Endodermal cell (in vitro differentiated cells): ENCODE measurements at regions not wholly inside any gene's neighbourhood (a gene's known extent, or its start where the extent isn't known, plus 50 kb on each side); places are given as distances from the start of the nearest gene placed in this dataset.

Experiments used
- DNase-seq: peaks from one replicate; pipeline ENCODE4 v3.0.0-alpha.2; 2017
- H3K27ac ChIP-seq: 2 replicates; pipeline ENCODE4 v1.5.1; 2013; ENCODE audit warnings: mild to moderate bottlenecking, low read depth, low read length, moderate library complexity
- H3K27me3 ChIP-seq: 2 replicates; pipeline ENCODE4 v1.6.1; 2013; ENCODE audit warnings: mild to moderate bottlenecking, low read length, moderate library complexity; ENCODE audit not compliant: insufficient read depth, control insufficient read depth, poor library complexity, severe bottlenecking
- H3K36me3 ChIP-seq: 2 replicates; pipeline ENCODE4 v1.7.0; 2013; ENCODE audit warnings: mild to moderate bottlenecking, low read length, moderate library complexity; ENCODE audit not compliant: control insufficient read depth, insufficient read depth
- H3K4me1 ChIP-seq: one replicate; pipeline ENCODE4 v1.7.0; 2013; ENCODE audit warnings: low read length; ENCODE audit not compliant: control insufficient read depth, insufficient read depth
- H3K4me3 ChIP-seq: 2 replicates; pipeline ENCODE4 v1.5.1; 2013; ENCODE audit warnings: mild to moderate bottlenecking, low read length, moderate library complexity
- H3K9ac ChIP-seq: 2 replicates; pipeline ENCODE4 v1.6.1; 2013; ENCODE audit warnings: mild to moderate bottlenecking, low read length, moderate library complexity; ENCODE audit not compliant: poor library complexity, severe bottlenecking; ENCODE audit errors: extremely low read depth
- H3K9me3 ChIP-seq: 2 replicates; pipeline ENCODE4 v1.6.1; 2013; ENCODE audit warnings: mild to moderate bottlenecking, low read length, moderate library complexity; ENCODE audit not compliant: control insufficient read depth
- H3K27ac Mint-ChIP-seq: 2 replicates; pipeline ENCODE4 v1.8.0; 2020; ENCODE audit warnings: mixed read lengths
- H3K27me3 Mint-ChIP-seq: 2 replicates; pipeline ENCODE4 v1.8.0; 2021; ENCODE audit warnings: mild to moderate bottlenecking, mixed read lengths; ENCODE audit not compliant: insufficient read depth
- H3K36me3 Mint-ChIP-seq: 2 replicates; pipeline ENCODE4 v1.8.0; 2020; ENCODE audit warnings: low read depth, mixed read lengths
- H3K4me1 Mint-ChIP-seq: 2 replicates; pipeline ENCODE4 v1.8.0; 2020; ENCODE audit warnings: mixed read lengths
- H3K4me3 Mint-ChIP-seq: 2 replicates; pipeline ENCODE4 v1.8.0; 2020; ENCODE audit warnings: mild to moderate bottlenecking, moderate library complexity, mixed read lengths
- H3K9me3 Mint-ChIP-seq: 2 replicates; pipeline ENCODE4 v1.8.0; 2020; ENCODE audit warnings: mild to moderate bottlenecking, mixed read lengths
- CTCF ChIP-seq: fragments of 200-600 bp; sonication (generic); conservative IDR thresholded peaks from 2 replicates; pipeline ENCODE4 v1.5.0; 2021; ENCODE audit warnings: antibody characterized with exemption, mild to moderate bottlenecking
- WGBS, 2 experiments: methylation state at CpG; one replicate each; pipeline versions ENCODE4 v1.1.5 to v1.1.7; 2013; ENCODE audit warnings: missing lambda C conversion rate in 2 of 2, mixed read lengths in 1 of 2; ENCODE audit not compliant: insufficient coverage in 1 of 2, insufficient read length in 1 of 2; 5-methylcytosine and 5-hydroxymethylcytosine counted together

GRCh38 chrX:137891431-137891830 lies 325.5 kb downstream of the ZIC3 start:
- TF ChIP-seq CTCF, result no peak
- no peaks in the 10 kb centered on the region for H3K27me3 Mint-ChIP-seq
- Histone ChIP-seq H3K4me1 (no peaks in the 10 kb centered on the region), H3K36me3 (no peaks in the 10 kb centered on the region), H3K9me3 (peaks cover 14% of the 10 kb centered on the region), H3K27ac (no peak overlapping the region), H3K4me3 (no peak overlapping the region), H3K27me3 (no peaks in the 10 kb centered on the region), H3K9ac (no peak overlapping the region)
- 31% methylated on average over 3 of the region's 3 CpGs; no CpG with 5 or more reads in 1 of the 2 experiments for WGBS, 2 experiments
- peaks cover 6% of the 10 kb centered on the region for H3K4me1 Mint-ChIP-seq
- peaks cover 48% of the 10 kb centered on the region for H3K9me3 Mint-ChIP-seq
- DNase-seq, result peak; percentile 48
- H3K36me3 Mint-ChIP-seq, result peaks cover 2% of the 10 kb centered on the region
- no peak overlapping the region for H3K4me3 Mint-ChIP-seq
- H3K27ac Mint-ChIP-seq, result no peak overlapping the region

- H3K27ac ChIP-seq, result no peak overlapping the region
- Mint-ChIP-seq H3K27ac (no peak overlapping the region), H3K4me1 (peaks cover 4% of the 10 kb centered on the region), H3K4me3 (no peak overlapping the region), H3K27me3 (no peaks in the 10 kb centered on the region), H3K9me3 (peaks cover 62% of the 10 kb centered on the region), H3K36me3 (peaks cover 2% of the 10 kb centered on the region)
- no peaks in the 10 kb centered on the region for H3K4me1 ChIP-seq
- H3K4me3 ChIP-seq, result no peak overlapping the region
- peaks cover 14% of the 10 kb centered on the region for H3K9me3 ChIP-seq
- no peak overlapping the region for H3K9ac ChIP-seq
- peak; percentile 55 for TF ChIP-seq CTCF
- WGBS, 2 experiments, result 85% methylated on average over 3 of the region's 3 CpGs; no CpG with 5 or more reads in 1 of the 2 experiments
- no peak for DNase-seq
- no peaks in the 10 kb centered on the region for H3K36me3 ChIP-seq
- no peaks in the 10 kb centered on the region for H3K27me3 ChIP-seq
Measured at GRCh38 chrX:137896123-137896522, 330.2 kb downstream of the ZIC3 start.

- 33% methylated on average over 2 of the region's 3 CpGs; no CpG with 5 or more reads in 1 of the 2 experiments for WGBS, 2 experiments
Measured at GRCh38 chrX:137915466-137915865, 349.5 kb downstream of the ZIC3 start.

More at GRCh38 chrX:137915466-137915865, 349.5 kb downstream of the ZIC3 start:
- no peaks in the 10 kb centered on the region for H3K36me3 ChIP-seq
- no peak for DNase-seq
- no peak overlapping the region for H3K4me3 ChIP-seq
- H3K4me1 Mint-ChIP-seq, result peaks cover 38% of the 10 kb centered on the region
- H3K36me3 Mint-ChIP-seq, result no peaks in the 10 kb centered on the region
- peaks cover 4% of the 10 kb centered on the region for H3K4me1 ChIP-seq
- H3K9me3 ChIP-seq, result no peaks in the 10 kb centered on the region
- H3K9ac ChIP-seq, result no peak overlapping the region
- peak overlapping the region; percentile 72 for H3K27ac Mint-ChIP-seq
- H3K27ac ChIP-seq, result no peak overlapping the region
- H3K9me3 Mint-ChIP-seq, result peaks cover 32% of the 10 kb centered on the region
- peak overlapping the region; percentile 13 for H3K4me3 Mint-ChIP-seq
- H3K27me3 ChIP-seq, result no peaks in the 10 kb centered on the region
- no peak for TF ChIP-seq CTCF
- H3K27me3 Mint-ChIP-seq, result no peaks in the 10 kb centered on the region
